ENCODE measurements at regions not wholly inside any gene's neighbourhood (a gene's known extent, or its start where the extent isn't known, plus 50 kb on each side); places are given as distances from the start of the nearest gene placed in this dataset.
"Not testable (repeated sequence)": the region's sequence is repeated elsewhere in the genome, so short reads cannot be mapped to it uniquely, and the experiment has no call there.

- peaks cover 4% of the 10 kb centered on the region for H3K36me3 Mint-ChIP-seq
- H3K9me3 Mint-ChIP-seq, result peaks cover 0 to 4% (median 0%) of the 10 kb centered on the region in 3 donors
- H3K27ac Mint-ChIP-seq, result no peak overlapping the region
- H3K4me1 Mint-ChIP-seq, result peaks cover 0 to 3% (median 0%) of the 10 kb centered on the region in 3 donors
- H3K4me3 Mint-ChIP-seq, result no peak overlapping the region
- no peaks in the 10 kb centered on the region for H3K27me3 Mint-ChIP-seq
Observed at GRCh38 chr6:10343320-10343719, 71.6 kb downstream of the TFAP2A start.

GRCh38 chr6:10341605-10342004 is 73.3 kb downstream of the TFAP2A start:
- peaks cover 2% of the 10 kb centered on the region for H3K36me3 Mint-ChIP-seq
- no peak overlapping the region for H3K27ac Mint-ChIP-seq
- H3K27me3 Mint-ChIP-seq, result no peaks in the 10 kb centered on the region
- no peaks in the 10 kb centered on the region for H3K4me1 Mint-ChIP-seq
- no peak overlapping the region for H3K4me3 Mint-ChIP-seq
- H3K9me3 Mint-ChIP-seq, result peaks cover 0 to 3% (median 0%) of the 10 kb centered on the region in 3 donors

GRCh38 chr6:10338151-10338550 is 76.7 kb downstream of the TFAP2A start:
- H3K9me3 Mint-ChIP-seq, result peaks cover 0 to 4% (median 2%) of the 10 kb centered on the region in 3 donors
- no peak overlapping the region for H3K27ac Mint-ChIP-seq
- peaks cover 1% of the 10 kb centered on the region for H3K27me3 Mint-ChIP-seq
- H3K36me3 Mint-ChIP-seq, result no peaks in the 10 kb centered on the region
- no peaks in the 10 kb centered on the region for H3K4me1 Mint-ChIP-seq
- H3K4me3 Mint-ChIP-seq, result no peak overlapping the region

GRCh38 chr6:10337376-10337775 is 77.5 kb downstream of the TFAP2A start:
- not testable (repeated sequence) for H3K36me3 Mint-ChIP-seq, H3K27me3 Mint-ChIP-seq, H3K4me3 Mint-ChIP-seq, H3K9me3 Mint-ChIP-seq, H3K4me1 Mint-ChIP-seq, H3K27ac Mint-ChIP-seq

GRCh38 chr6:10332111-10332510 is 82.8 kb downstream of the TFAP2A start:
- no peaks in the 10 kb centered on the region for H3K4me1 Mint-ChIP-seq
- peak overlapping the region in 1 of 3 donors; percentile 59 for H3K27ac Mint-ChIP-seq
- peaks cover 1% of the 10 kb centered on the region for H3K36me3 Mint-ChIP-seq
- no peak overlapping the region for H3K4me3 Mint-ChIP-seq
- peaks cover 0 to 7% (median 2%) of the 10 kb centered on the region in 3 donors for H3K9me3 Mint-ChIP-seq
- H3K27me3 Mint-ChIP-seq, result peaks cover 2% of the 10 kb centered on the region

GRCh38 chr6:10331334-10331968 is 83.4 kb downstream of the TFAP2A start:
- Mint-ChIP-seq H3K9me3 (peaks cover 0 to 6% (median 0%) of the 10 kb centered on the region in 3 donors), H3K4me1 (no peaks in the 10 kb centered on the region), H3K27ac (no peak overlapping the region), H3K27me3 (peaks cover 2% of the 10 kb centered on the region), H3K4me3 (no peak overlapping the region), H3K36me3 (peaks cover 1% of the 10 kb centered on the region)

- H3K36me3 Mint-ChIP-seq, result peaks cover 1% of the 10 kb centered on the region
- no peaks in the 10 kb centered on the region for H3K4me1 Mint-ChIP-seq
- H3K27ac Mint-ChIP-seq, result no peak overlapping the region
- peaks cover 2% of the 10 kb centered on the region for H3K27me3 Mint-ChIP-seq
- no peak overlapping the region for H3K4me3 Mint-ChIP-seq
- peaks cover 0 to 4% (median 0%) of the 10 kb centered on the region in 3 donors for H3K9me3 Mint-ChIP-seq
Observed at GRCh38 chr6:10330515-10330914, 84.4 kb downstream of the TFAP2A start.

GRCh38 chr6:10323018-10323417 is 91.9 kb downstream of the TFAP2A start:
- Mint-ChIP-seq H3K27me3 (peaks cover 2% of the 10 kb centered on the region), H3K27ac (no peak overlapping the region), H3K9me3 (peaks cover 0 to 7% (median 0%) of the 10 kb centered on the region in 3 donors), H3K4me3 (no peak overlapping the region), H3K4me1 (no peaks in the 10 kb centered on the region), H3K36me3 (no peaks in the 10 kb centered on the region)

GRCh38 chr6:10320291-10320690 is 94.6 kb downstream of the TFAP2A start:
- H3K27me3 Mint-ChIP-seq, result peaks cover 2% of the 10 kb centered on the region
- peaks cover 0 to 9% (median 0%) of the 10 kb centered on the region in 3 donors for H3K9me3 Mint-ChIP-seq

GRCh38 chr6:10316373-10316721 is 98.5 kb downstream of the TFAP2A start:
- Mint-ChIP-seq H3K27ac (no peak overlapping the region), H3K4me3 (no peak overlapping the region), H3K9me3 (peaks cover 0 to 9% (median 0%) of the 10 kb centered on the region in 3 donors), H3K27me3 (peaks cover under 1% of the 10 kb centered on the region), H3K4me1 (no peaks in the 10 kb centered on the region), H3K36me3 (no peaks in the 10 kb centered on the region)

More at GRCh38 chr6:10320291-10320690, 94.6 kb downstream of the TFAP2A start:
- Mint-ChIP-seq H3K27ac (no peak overlapping the region), H3K4me3 (no peak overlapping the region), H3K36me3 (no peaks in the 10 kb centered on the region), H3K4me1 (no peaks in the 10 kb centered on the region)

GRCh38 chr6:10315658-10316372 is 99.1 kb downstream of the TFAP2A start:
- no peaks in the 10 kb centered on the region for H3K4me1 Mint-ChIP-seq
- H3K27ac Mint-ChIP-seq, result no peak overlapping the region
- peaks cover 0 to 9% (median 0%) of the 10 kb centered on the region in 3 donors for H3K9me3 Mint-ChIP-seq
- H3K4me3 Mint-ChIP-seq, result no peak overlapping the region
- H3K27me3 Mint-ChIP-seq, result no peaks in the 10 kb centered on the region
- no peaks in the 10 kb centered on the region for H3K36me3 Mint-ChIP-seq

- H3K4me3 Mint-ChIP-seq, result no peak overlapping the region
- no peaks in the 10 kb centered on the region for H3K4me1 Mint-ChIP-seq
- H3K27me3 Mint-ChIP-seq, result no peaks in the 10 kb centered on the region
- no peak overlapping the region for H3K27ac Mint-ChIP-seq
- H3K9me3 Mint-ChIP-seq, result peaks cover 0 to 6% (median 0%) of the 10 kb centered on the region in 3 donors
- no peaks in the 10 kb centered on the region for H3K36me3 Mint-ChIP-seq
Observed at GRCh38 chr6:10315034-10315433, 99.8 kb downstream of the TFAP2A start.

GRCh38 chr6:10314163-10314955 is 100.5 kb downstream of the TFAP2A start:
- Mint-ChIP-seq H3K27ac (no peak overlapping the region), H3K36me3 (no peaks in the 10 kb centered on the region), H3K4me1 (no peaks in the 10 kb centered on the region), H3K9me3 (peaks cover 0 to 4% (median 0%) of the 10 kb centered on the region in 3 donors), H3K4me3 (no peak overlapping the region), H3K27me3 (no peaks in the 10 kb centered on the region)

- peak overlapping the region in 1 of 3 donors; percentile 23 for H3K27ac Mint-ChIP-seq
- H3K36me3 Mint-ChIP-seq, result no peaks in the 10 kb centered on the region
- H3K4me1 Mint-ChIP-seq, result no peaks in the 10 kb centered on the region
- peaks cover 0 to 2% (median 0%) of the 10 kb centered on the region in 3 donors for H3K9me3 Mint-ChIP-seq
- H3K27me3 Mint-ChIP-seq, result no peaks in the 10 kb centered on the region
- H3K4me3 Mint-ChIP-seq, result no peak overlapping the region
Observed at GRCh38 chr6:10313799-10314162, 101.1 kb downstream of the TFAP2A start.

- Mint-ChIP-seq H3K9me3 (no peaks in the 10 kb centered on the region), H3K27me3 (no peaks in the 10 kb centered on the region)
Observed at GRCh38 chr6:10312445-10312844, 102.4 kb downstream of the TFAP2A start.

More at GRCh38 chr6:10312445-10312844, 102.4 kb downstream of the TFAP2A start:
- H3K27ac Mint-ChIP-seq, result no peak overlapping the region
- no peaks in the 10 kb centered on the region for H3K4me1 Mint-ChIP-seq
- no peaks in the 10 kb centered on the region for H3K36me3 Mint-ChIP-seq
- H3K4me3 Mint-ChIP-seq, result no peak overlapping the region
